GM12878 (cell line): ENCODE measurements at regions not wholly inside any gene's neighbourhood (a gene's known extent, or its start where the extent isn't known, plus 50 kb on each side); places are given as distances from the start of the nearest gene placed in this dataset.

Source experiments
- ATAC-seq: fragments of 200-7000 bp; cut with Tn5 transposase; 3 replicates; pipeline ENCODE4 v1.9.1; 2020; ENCODE audit warnings: mild to moderate bottlenecking, moderate library complexity
- BruUV-seq: library from RNA; stranded (reverse); fragments of 400-500 nt; replicated peaks from 2 replicates; lab custom pipeline; 2021; lab: Mats Ljungman, UMichigan
- CTCF ChIA-PET: fragments of 300-600 bp; sonication (Branson Sonifier 250); formaldehyde crosslinking; extraction: SDS; loops from one replicate; lab custom pipeline; 2021; ENCODE audit warnings: inconsistent platforms; lab: Yijun Ruan, JAX
- POLR2A ChIA-PET: fragments of 350-600 bp; formaldehyde crosslinking; extraction: SDS; loops from one replicate; lab custom pipeline; 2021; ENCODE audit warnings: inconsistent platforms; lab: Charles Lee
- RAD21 ChIA-PET: fragments of 300-600 bp; sonication (Branson Sonifier 250); formaldehyde crosslinking; loops from one replicate; lab custom pipeline; 2023; ENCODE audit warnings: antibody characterized with exemption; ENCODE audit not compliant: unreplicated experiment; lab: Charles Lee
- SMC1A ChIA-PET: fragments of 300-600 bp; sonication (Branson Sonifier 250); formaldehyde crosslinking; loops from one replicate; lab custom pipeline; 2023; ENCODE audit not compliant: unreplicated experiment, uncharacterized antibody; lab: Charles Lee
- DNase-seq: peaks from one replicate; pipeline ENCODE4 v3.0.0-alpha.2; 2011; ENCODE audit warnings: low read depth, low spot score
- FAIRE-seq: peaks from 3 replicates; lab custom pipeline; 2011; peaks lifted over from hg19 to GRCh38; lab: Jason Lieb, UNC
- H2AFZ ChIP-seq: 2 replicates; pipeline ENCODE4 v1.6.0; 2011; ENCODE audit warnings: low read depth, low read length, control low read depth; ENCODE audit not compliant: control insufficient read depth
- H3K27ac ChIP-seq: 2 replicates; pipeline ENCODE4 v1.5.1; 2011; ENCODE audit warnings: control low read depth; ENCODE audit not compliant: control insufficient read depth, insufficient read depth
- H3K27me3 ChIP-seq, 2 experiments: replicated peaks in 1 of 2; 2 replicates each; pipeline versions ENCODE4 v1.6.0 to v1.6.1; 2011; ENCODE audit warnings: low read length in 1 of 2; ENCODE audit not compliant: control insufficient read depth in 2 of 2, insufficient read depth in 2 of 2
- H3K36me3 ChIP-seq, 2 experiments: 2 replicates each; pipeline ENCODE4 v1.5.1; 2011; ENCODE audit warnings: low read length in 1 of 2; ENCODE audit not compliant: control insufficient read depth in 2 of 2, insufficient read depth in 2 of 2
- H3K4me1 ChIP-seq: 2 replicates; pipeline ENCODE4 v1.6.1; 2011; ENCODE audit warnings: mild to moderate bottlenecking, low read length, moderate library complexity, mixed read lengths; ENCODE audit not compliant: control insufficient read depth, insufficient read depth
- H3K4me2 ChIP-seq: 2 replicates; pipeline ENCODE4 v1.6.0; 2011; ENCODE audit warnings: control low read depth; ENCODE audit not compliant: control insufficient read depth, insufficient read depth
- H3K4me3 ChIP-seq: fragments of 200-600 bp; sonication (generic); 2 replicates; pipeline ENCODE4 v1.5.1; 2016
- H3K79me2 ChIP-seq: 2 replicates; pipeline ENCODE4 v1.6.0; 2011; ENCODE audit warnings: low read length; ENCODE audit not compliant: control insufficient read depth, insufficient read depth
- H3K9ac ChIP-seq: 2 replicates; pipeline ENCODE4 v1.8.0; 2011; ENCODE audit warnings: low read length, control low read depth, mixed read lengths; ENCODE audit not compliant: control insufficient read depth, insufficient read depth
- H3K9me3 ChIP-seq: replicated peaks from 3 replicates; pipeline ENCODE4 v1.5.1; 2011; ENCODE audit warnings: mild to moderate bottlenecking, low read length; ENCODE audit not compliant: control insufficient read depth, insufficient read depth
- H4K20me1 ChIP-seq: 2 replicates; pipeline ENCODE4 v1.6.0; 2011; ENCODE audit not compliant: control insufficient read depth, insufficient read depth
- CTCF ChIP-seq, 3 experiments: IDR thresholded peaks in 2 of 3; conservative IDR thresholded peaks in 1 of 3; 2 replicates each; pipeline ENCODE4 v1.5.1; 2011; ENCODE audit warnings: low read depth in 3 of 3, low read length in 3 of 3, mild to moderate bottlenecking in 3 of 3, control low read depth in 2 of 3, moderate library complexity in 2 of 3, inconsistent platforms in 1 of 3, mixed read lengths in 1 of 3; ENCODE audit not compliant: control insufficient read depth in 2 of 3, insufficient read depth in 1 of 3; ENCODE audit errors: extremely low read depth in 1 of 3
- KAT2A ChIP-seq: conservative IDR thresholded peaks from 2 replicates; pipeline ENCODE4 v1.6.1; 2011; ENCODE audit warnings: low read depth, low read length; ENCODE audit not compliant: control insufficient read depth
- MXI1 ChIP-seq: fragments of 150-350 bp; IDR thresholded peaks from 2 replicates; pipeline ENCODE4 v1.6.1; 2011; ENCODE audit warnings: low read depth, mild to moderate bottlenecking, inconsistent platforms, low read length, improper control_type of control experiment
- RAD21 ChIP-seq: IDR thresholded peaks from 2 replicates; pipeline ENCODE4 v1.6.1; 2011; ENCODE audit warnings: mild to moderate bottlenecking, low read depth, low read length, moderate library complexity; ENCODE audit not compliant: insufficient read depth
- SMC3 ChIP-seq: IDR thresholded peaks from 2 replicates; pipeline ENCODE4 v1.6.1; 2011; ENCODE audit warnings: low read length, improper control_type of control experiment, borderline replicate concordance
- TCF12 ChIP-seq: IDR thresholded peaks from 2 replicates; pipeline ENCODE4 v1.6.1; 2011; ENCODE audit warnings: low read depth, mild to moderate bottlenecking, low read length
- WGBS: methylation state at CpG from one replicate; pipeline ENCODE4 v1.1.6; 2016; ENCODE audit warnings: low lambda C conversion rate; ENCODE audit not compliant: insufficient replicate concordance, insufficient coverage; ENCODE audit errors: missing lambda C conversion rate; 5-methylcytosine and 5-hydroxymethylcytosine counted together
- in situ Hi-C: fragments of 300-500 bp; cut with MboI; formaldehyde crosslinking; loops from 9 replicates; pipeline ENCODE4 v1.14.3; 2018; ENCODE audit warnings: mixed read lengths
- intact Hi-C: fragments of 100-400 bp; cut with micrococcal nuclease; formaldehyde crosslinking; loops from one replicate; pipeline ENCODE4 v1.14.2; 2022; ENCODE audit not compliant: unreplicated experiment

GRCh38 chr12:89016970-89017778 lies 335.1 kb downstream of the DUSP6 start:
- RAD21 ChIA-PET = interaction anchor here (0.9 to 3.2 kb wide), 8 partner anchors 16 to 875 kb away, joined by 3 to 31 read pairs (median 3); partner anchors contain the start of genes CEP290, POC1B and TMTC3
- in situ Hi-C loops = loop anchor here (5.0 kb wide), 2 partner anchors 445 to 510 kb away; partner anchors contain the start of gene POC1B
- no TSS peak for BruUV-seq

More at GRCh38 chr12:89016970-89017778, 335.1 kb downstream of the DUSP6 start:
- H4K20me1 ChIP-seq = no peaks in the 10 kb centered on the region
- no peak overlapping the region for H3K4me2 ChIP-seq
- H3K27ac ChIP-seq = no peak overlapping the region
- peak; percentile 80 for FAIRE-seq
- H3K9me3 ChIP-seq = no peaks in the 10 kb centered on the region
- H3K4me1 ChIP-seq = no peaks in the 10 kb centered on the region
- H3K79me2 ChIP-seq = no peaks in the 10 kb centered on the region
- WGBS = 8% methylated on average over 21 of the region's 21 CpGs
- H2AFZ ChIP-seq = no peak overlapping the region
- intact Hi-C loops = no loop called here
- SMC1A ChIA-PET = interaction anchor here (0.7 to 2.3 kb wide), 7 partner anchors 20 to 864 kb away, joined by 3 to 13 read pairs (median 3); no protein-coding TSS in a partner anchor
- POLR2A ChIA-PET = no interaction called here
- peak; percentile 73 for ATAC-seq
- no peak for DNase-seq
- no peak overlapping the region for H3K4me3 ChIP-seq
- no peaks in the 10 kb centered on the region for H3K27me3 ChIP-seq
- no peaks in the 10 kb centered on the region for H3K36me3 ChIP-seq
- no peak overlapping the region for H3K9ac ChIP-seq
- TF ChIP-seq SMC3 (peak; percentile 62), RAD21 (peak; percentile 87), KAT2A (no peak), MXI1 (no peak), CTCF (IDR thresholded peaks at IDR 0.05 in 2 of 3, conservative IDR thresholded peaks at IDR 0.05 in 1 of 3; ENCODE audit: control insufficient read depth in 2 of 3, extremely low read depth in 1 of 3, insufficient read depth in 1 of 3, low read depth in 3 of 3, low read length in 3 of 3) (peak; percentile 57 to 66 (median 63)), TCF12 (no peak)
- CTCF ChIA-PET = interaction anchor here (0.7 to 6.1 kb wide), 17 partner anchors 12 to 862 kb away, joined by 3 to 94 read pairs (median 4); no protein-coding TSS in a partner anchor
